Ovary (tissue), 7 donors: ENCODE measurements at regions not wholly inside any gene's neighbourhood (a gene's known extent, or its start where the extent isn't known, plus 50 kb on each side); places are given as distances from the start of the nearest gene placed in this dataset.

Experiments used
- DNase-seq, 5 donors: peaks; one replicate each; pipeline ENCODE4 v3.0.0-alpha.2; 2019 to 2020
- H3K27ac ChIP-seq, 2 donors: fragments of 200-600 bp; one replicate each; pipeline versions ENCODE4 v1.5.1 to v1.8.0; 2019 to 2022
- H3K27me3 ChIP-seq: fragments of 200-600 bp; one replicate; pipeline ENCODE4 v1.8.0; 2022
- H3K36me3 ChIP-seq: fragments of 200-600 bp; sonication (generic); one replicate; pipeline ENCODE4 v1.5.1; 2019
- H3K4me1 ChIP-seq: one replicate; pipeline ENCODE4 v1.8.1; 2013; ENCODE audit warnings: mild to moderate bottlenecking, moderate library complexity; ENCODE audit not compliant: insufficient read depth
- H3K4me3 ChIP-seq: fragments of 200-600 bp; sonication (generic); one replicate; pipeline ENCODE4 v1.5.1; 2017
- H3K9me3 ChIP-seq, 2 donors: fragments of 200-600 bp in 1 of 2; sonication (generic) in 1 of 2; one replicate each; pipeline versions ENCODE4 v1.5.1 to v1.8.1; 2013 to 2019; ENCODE audit warnings: mild to moderate bottlenecking in 1 of 2, moderate library complexity in 1 of 2
- CTCF ChIP-seq, 3 donors: fragments of 450-650 bp in 2 of 3; fragments of 200-600 bp in 1 of 3; IDR thresholded peaks; one replicate each; pipeline versions ENCODE4 v1.5.1 to v1.8.0; 2016 to 2022; ENCODE audit warnings: antibody characterized with exemption in 3 of 3, mild to moderate bottlenecking in 1 of 3
- EP300 ChIP-seq: sonication (generic); formaldehyde crosslinking; IDR thresholded peaks from one replicate; pipeline ENCODE4 v1.6.1; 2017; ENCODE audit warnings: antibody characterized with exemption
- POLR2A ChIP-seq: fragments of 450-650 bp; IDR thresholded peaks from one replicate; pipeline ENCODE4 v1.6.1; 2017; ENCODE audit warnings: antibody characterized with exemption, mild to moderate bottlenecking, moderate library complexity
- WGBS, 3 donors: extraction: QIAGEN DNeasy Blood & Tissue Kit in 1 of 3; methylation state at CpG; one replicate each; pipeline versions ENCODE4 v1.1.5 to v1.1.7; 2013 to 2017; 5-methylcytosine and 5-hydroxymethylcytosine counted together
- intact Hi-C, 4 donors: fragments of 100-400 bp; cut with DNase I; formaldehyde crosslinking; loops; one replicate each; pipeline versions ENCODE4 v1.11.0 to v1.15.1; 2022 to 2023
- donor health status: DM: no; HTN: no; CAD: no; lungs with moderate emphysema.
- donor health status: DM: no; HTN: no; CAD: no.
- donor health status: Bipolar disorder and iron deficiency.
- donor health status: DM: no; HTN: no; CAD: no.
- donor health status: DM: yes; HTN: yes; CAD: no.

- no peaks in the 10 kb centered on the region for H3K36me3 ChIP-seq
- WGBS, 3 donors = 27 to 37% (median 30%) methylated on average over 2 of the region's 2 CpGs
These were observed 790.5 kb upstream of the LRRC4C start for GRCh38 chr11:42249956-42250355.

GRCh38 chr11:42251984-42252383, 792.5 kb upstream of the LRRC4C start:
- Histone ChIP-seq H3K36me3 (no peaks in the 10 kb centered on the region), H3K4me3 (no peak overlapping the region), H3K9me3 (no peaks in the 10 kb centered on the region), H3K27ac (no peak overlapping the region), H3K4me1 (no peaks in the 10 kb centered on the region), H3K27me3 (no peaks in the 10 kb centered on the region)
- intact Hi-C loops = no loop called here
- WGBS, 3 donors = 62 to 65% (median 63%) methylated on average over 2 of the region's 2 CpGs
- no peak for TF ChIP-seq EP300
- TF ChIP-seq POLR2A = no peak
- TF ChIP-seq CTCF (IDR thresholded peaks at IDR 0.05) = no peak
- DNase-seq = no peak

More at GRCh38 chr11:42249956-42250355, 790.5 kb upstream of the LRRC4C start:
- no peak overlapping the region for H3K4me3 ChIP-seq
- intact Hi-C loops = loop anchor here in 1 of 4 donors (10.0 kb wide), 1 partner anchor 55 kb away; no protein-coding TSS in a partner anchor
- H3K27me3 ChIP-seq = no peaks in the 10 kb centered on the region
- TF ChIP-seq EP300 (no peak), CTCF (IDR thresholded peaks at IDR 0.05) (no peak), POLR2A (no peak)
- H3K4me1 ChIP-seq = no peaks in the 10 kb centered on the region
- H3K9me3 ChIP-seq = no peaks in the 10 kb centered on the region
- no peak overlapping the region for H3K27ac ChIP-seq
- no peak for DNase-seq

- H3K4me3 ChIP-seq = no peak overlapping the region
- H3K4me1 ChIP-seq = no peaks in the 10 kb centered on the region
- H3K9me3 ChIP-seq = no peaks in the 10 kb centered on the region
- H3K27me3 ChIP-seq = no peaks in the 10 kb centered on the region
- no peak for DNase-seq
- intact Hi-C loops = no loop called here
- WGBS, 3 donors = 70 to 81% (median 75%) methylated on average over 3 of the region's 3 CpGs
- H3K27ac ChIP-seq = no peak overlapping the region
- TF ChIP-seq POLR2A (no peak), EP300 (no peak), CTCF (IDR thresholded peaks at IDR 0.05) (no peak)
- no peaks in the 10 kb centered on the region for H3K36me3 ChIP-seq
These were observed 793.7 kb upstream of the LRRC4C start for GRCh38 chr11:42253156-42253555.

- no peak for DNase-seq
- Histone ChIP-seq H3K4me3 (no peak overlapping the region), H3K9me3 (no peaks in the 10 kb centered on the region), H3K27ac (no peak overlapping the region), H3K4me1 (no peaks in the 10 kb centered on the region), H3K36me3 (no peaks in the 10 kb centered on the region), H3K27me3 (no peaks in the 10 kb centered on the region)
- 49 to 64% (median 49%) methylated on average over 1 of the region's 1 CpG for WGBS, 3 donors
- intact Hi-C loops = no loop called here
- no peak for TF ChIP-seq CTCF (IDR thresholded peaks at IDR 0.05)
These were observed 796.5 kb upstream of the LRRC4C start for GRCh38 chr11:42255906-42256305.

GRCh38 chr11:42257534-42257933, 798.1 kb upstream of the LRRC4C start:
- H3K4me3 ChIP-seq = no peak overlapping the region
- TF ChIP-seq CTCF (IDR thresholded peaks at IDR 0.05) (no peak), EP300 (no peak), POLR2A (no peak)
- no peaks in the 10 kb centered on the region for H3K36me3 ChIP-seq
- H3K27ac ChIP-seq = no peak overlapping the region
- no peaks in the 10 kb centered on the region for H3K9me3 ChIP-seq
- WGBS, 3 donors = 28 to 35% (median 34%) methylated on average over 2 of the region's 2 CpGs
- no peaks in the 10 kb centered on the region for H3K4me1 ChIP-seq
- intact Hi-C loops = no loop called here
- no peaks in the 10 kb centered on the region for H3K27me3 ChIP-seq
- no peak for DNase-seq
